C4-2B (cell line): ENCODE measurements at regions not wholly inside any gene's neighbourhood (a gene's known extent, or its start where the extent isn't known, plus 50 kb on each side); places are given as distances from the start of the nearest gene placed in this dataset.

Source experiments
- ZFX ChIP-seq: fragments of 450-650 bp; IDR thresholded peaks from 2 replicates; pipeline ENCODE4 v1.6.1; 2017
- TF ChIP-seq, protein P1 (sequence below): fragments of 450-650 bp; conservative IDR thresholded peaks from 2 replicates; pipeline ENCODE4 v1.5.1; 2017; ENCODE audit warnings: mild to moderate bottlenecking

DNA sequence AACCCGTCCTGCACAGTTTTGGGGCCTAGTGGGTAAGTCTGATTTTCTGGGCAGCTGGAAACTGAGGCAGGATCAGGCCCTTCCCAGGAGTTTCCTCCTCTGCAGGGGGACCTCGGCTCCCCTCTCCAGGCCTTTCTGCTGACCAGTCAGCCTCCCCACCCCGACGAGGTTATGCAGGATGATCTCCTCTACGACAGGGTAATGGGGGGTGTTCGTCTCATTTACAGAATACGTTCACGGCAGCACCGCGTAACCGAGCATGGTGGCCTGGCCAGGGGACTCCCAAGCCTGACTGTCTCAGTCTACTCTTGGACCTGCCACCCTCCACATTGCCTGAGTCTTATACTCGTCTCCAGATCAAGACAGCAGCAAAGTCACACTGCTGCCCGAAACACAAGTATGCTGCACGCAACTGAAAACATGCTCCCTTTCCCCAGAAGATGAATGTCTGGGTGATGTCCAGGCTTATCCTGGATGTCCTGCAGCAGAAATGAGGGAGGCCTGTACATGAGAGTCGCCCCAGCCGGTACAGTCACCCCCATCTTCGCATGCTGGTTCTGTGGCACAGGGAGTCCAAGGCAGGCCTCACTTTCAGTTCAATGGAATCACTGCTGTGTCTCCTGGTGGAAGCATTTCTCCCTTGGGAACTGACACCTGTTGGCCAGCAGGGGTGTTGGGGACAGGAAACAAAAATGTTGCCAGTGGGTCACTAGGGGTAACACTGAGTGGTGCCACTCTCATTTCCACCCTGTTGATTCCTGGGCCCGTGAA lies 120.8 kb downstream of the SOX1 start:
- TF ChIP-seq, protein P1, sequence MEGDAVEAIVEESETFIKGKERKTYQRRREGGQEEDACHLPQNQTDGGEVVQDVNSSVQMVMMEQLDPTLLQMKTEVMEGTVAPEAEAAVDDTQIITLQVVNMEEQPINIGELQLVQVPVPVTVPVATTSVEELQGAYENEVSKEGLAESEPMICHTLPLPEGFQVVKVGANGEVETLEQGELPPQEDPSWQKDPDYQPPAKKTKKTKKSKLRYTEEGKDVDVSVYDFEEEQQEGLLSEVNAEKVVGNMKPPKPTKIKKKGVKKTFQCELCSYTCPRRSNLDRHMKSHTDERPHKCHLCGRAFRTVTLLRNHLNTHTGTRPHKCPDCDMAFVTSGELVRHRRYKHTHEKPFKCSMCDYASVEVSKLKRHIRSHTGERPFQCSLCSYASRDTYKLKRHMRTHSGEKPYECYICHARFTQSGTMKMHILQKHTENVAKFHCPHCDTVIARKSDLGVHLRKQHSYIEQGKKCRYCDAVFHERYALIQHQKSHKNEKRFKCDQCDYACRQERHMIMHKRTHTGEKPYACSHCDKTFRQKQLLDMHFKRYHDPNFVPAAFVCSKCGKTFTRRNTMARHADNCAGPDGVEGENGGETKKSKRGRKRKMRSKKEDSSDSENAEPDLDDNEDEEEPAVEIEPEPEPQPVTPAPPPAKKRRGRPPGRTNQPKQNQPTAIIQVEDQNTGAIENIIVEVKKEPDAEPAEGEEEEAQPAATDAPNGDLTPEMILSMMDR = no peak
- no peak for TF ChIP-seq ZFX
